HG03457 (cell line): ENCODE measurements at regions not wholly inside any gene's neighbourhood (a gene's known extent, or its start where the extent isn't known, plus 50 kb on each side); places are given as distances from the start of the nearest gene placed in this dataset.

Experiments
- ATAC-seq: cut with Tn5 transposase; IDR thresholded peaks from one replicate; pipeline ENCODE4 v1.9.1; 2021; ENCODE audit warnings: moderate number of reproducible peaks; ENCODE audit not compliant: unreplicated experiment

GRCh38 chr16:72234387-72234786 lies 62.4 kb upstream of the PMFBP1 start:
- ATAC-seq = no peak

GRCh38 chr16:72228014-72228413 lies 56.1 kb upstream of the PMFBP1 start:
- no peak for ATAC-seq

- ATAC-seq = no peak
Observed at GRCh38 chr16:72226136-72226535, 54.2 kb upstream of the PMFBP1 start.

- no peak for ATAC-seq
Observed at GRCh38 chr16:72224260-72224768, 52.4 kb upstream of the PMFBP1 start.

- ATAC-seq = no peak
Observed at GRCh38 chr16:72222503-72222902, 50.5 kb upstream of the PMFBP1 start.
